ENCODE measurements at regions not wholly inside any gene's neighbourhood (a gene's known extent, or its start where the extent isn't known, plus 50 kb on each side); places are given as distances from the start of the nearest gene placed in this dataset.

DNA sequence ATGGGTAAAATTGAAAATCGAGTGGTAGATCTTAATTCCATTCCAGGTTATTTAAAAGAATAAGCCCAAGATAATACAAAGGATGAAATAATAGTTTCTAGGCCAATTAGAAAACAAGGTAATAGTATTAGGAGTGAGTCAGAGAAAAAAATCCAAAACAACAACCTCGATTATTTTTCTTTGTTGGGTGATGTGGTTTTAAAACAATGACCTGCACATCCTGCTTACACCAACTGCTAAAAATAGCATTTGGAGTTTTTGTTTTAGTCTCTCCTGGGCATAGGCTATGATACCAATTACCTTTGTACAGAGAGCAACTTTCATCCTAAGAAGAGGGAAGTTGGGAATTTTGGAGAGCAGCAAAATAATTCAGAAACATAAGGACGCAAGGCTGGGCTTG is 101.7 kb upstream of the MYO10 start:
- TF ChIP-seq, protein P1, sequence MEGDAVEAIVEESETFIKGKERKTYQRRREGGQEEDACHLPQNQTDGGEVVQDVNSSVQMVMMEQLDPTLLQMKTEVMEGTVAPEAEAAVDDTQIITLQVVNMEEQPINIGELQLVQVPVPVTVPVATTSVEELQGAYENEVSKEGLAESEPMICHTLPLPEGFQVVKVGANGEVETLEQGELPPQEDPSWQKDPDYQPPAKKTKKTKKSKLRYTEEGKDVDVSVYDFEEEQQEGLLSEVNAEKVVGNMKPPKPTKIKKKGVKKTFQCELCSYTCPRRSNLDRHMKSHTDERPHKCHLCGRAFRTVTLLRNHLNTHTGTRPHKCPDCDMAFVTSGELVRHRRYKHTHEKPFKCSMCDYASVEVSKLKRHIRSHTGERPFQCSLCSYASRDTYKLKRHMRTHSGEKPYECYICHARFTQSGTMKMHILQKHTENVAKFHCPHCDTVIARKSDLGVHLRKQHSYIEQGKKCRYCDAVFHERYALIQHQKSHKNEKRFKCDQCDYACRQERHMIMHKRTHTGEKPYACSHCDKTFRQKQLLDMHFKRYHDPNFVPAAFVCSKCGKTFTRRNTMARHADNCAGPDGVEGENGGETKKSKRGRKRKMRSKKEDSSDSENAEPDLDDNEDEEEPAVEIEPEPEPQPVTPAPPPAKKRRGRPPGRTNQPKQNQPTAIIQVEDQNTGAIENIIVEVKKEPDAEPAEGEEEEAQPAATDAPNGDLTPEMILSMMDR (IDR thresholded peaks at IDR 0.05; ENCODE audit: extremely low read depth, insufficient read depth, missing control alignments), result no peak
- DNase-seq (ENCODE audit: low spot score), result no peak
- in situ Hi-C loops (cut with MboI; ENCODE audit: low pct_unique_long_range_greater_than_20kb, low sequenced_read_pairs, unreplicated experiment), result no loop called here

DNA sequence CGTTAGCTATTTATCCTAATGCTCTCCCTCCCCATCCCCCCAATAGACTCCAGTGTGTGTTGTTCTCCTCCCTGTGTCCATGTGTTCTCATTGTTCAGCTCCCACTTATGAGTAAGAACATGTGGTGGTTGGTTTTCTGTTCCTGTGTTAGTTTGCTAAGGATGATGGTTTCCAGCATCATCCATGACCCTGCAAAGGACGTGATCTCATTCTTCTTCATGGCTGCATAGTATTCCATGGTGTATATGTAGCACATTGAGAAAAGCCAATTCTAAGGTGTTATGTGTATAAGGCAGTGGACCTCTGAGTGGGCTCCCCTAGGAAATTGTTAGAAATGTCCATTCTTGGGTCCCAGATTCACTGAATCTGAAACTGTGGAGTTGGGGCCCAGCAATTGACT is 103.1 kb upstream of the MYO10 start:
- in situ Hi-C loops (cut with MboI; ENCODE audit: low pct_unique_long_range_greater_than_20kb, low sequenced_read_pairs, unreplicated experiment), result no loop called here
- TF ChIP-seq, protein P1 (IDR thresholded peaks at IDR 0.05; ENCODE audit: extremely low read depth, insufficient read depth, missing control alignments), result no peak
- no peak for DNase-seq (ENCODE audit: low spot score)

GRCh38 chr5:17042041-17042440 is 106.0 kb upstream of the MYO10 start:
- DNase-seq (ENCODE audit: low spot score), result no peak
- TF ChIP-seq, protein P1 (IDR thresholded peaks at IDR 0.05; ENCODE audit: extremely low read depth, insufficient read depth, missing control alignments), result no peak
- in situ Hi-C loops (cut with MboI; ENCODE audit: low pct_unique_long_range_greater_than_20kb, low sequenced_read_pairs, unreplicated experiment), result no loop called here

DNA sequence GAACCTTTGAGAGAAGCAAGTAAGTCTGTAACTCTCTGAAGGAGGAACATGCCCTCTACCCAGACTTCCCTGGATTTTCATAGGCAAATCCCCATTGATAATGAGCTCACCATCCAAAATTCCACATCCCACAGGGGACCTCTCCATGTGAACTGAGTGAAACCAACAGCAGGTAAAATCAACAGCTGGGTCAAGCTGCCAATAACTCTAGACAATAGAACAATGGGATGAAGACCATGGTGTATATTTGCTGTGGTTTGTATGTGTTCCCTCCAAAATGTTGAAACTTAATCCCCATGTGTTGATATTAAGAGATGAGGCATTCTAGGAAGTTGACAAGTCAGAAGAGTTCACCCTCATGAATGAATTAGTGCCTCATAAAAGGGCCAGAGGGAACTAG is 110.2 kb upstream of the MYO10 start:
- DNase-seq (ENCODE audit: low spot score), result no peak
- in situ Hi-C loops (cut with MboI; ENCODE audit: low pct_unique_long_range_greater_than_20kb, low sequenced_read_pairs, unreplicated experiment), result no loop called here
- TF ChIP-seq, protein P1 (IDR thresholded peaks at IDR 0.05; ENCODE audit: extremely low read depth, insufficient read depth, missing control alignments), result no peak

- TF ChIP-seq, protein P1 (IDR thresholded peaks at IDR 0.05; ENCODE audit: extremely low read depth, insufficient read depth, missing control alignments), result no peak
- no peak for DNase-seq (ENCODE audit: low spot score)
- in situ Hi-C loops (cut with MboI; ENCODE audit: low pct_unique_long_range_greater_than_20kb, low sequenced_read_pairs, unreplicated experiment), result no loop called here
Measured at GRCh38 chr5:17050236-17050635, 114.1 kb upstream of the MYO10 start.

GRCh38 chr5:17054911-17055310 is 118.8 kb upstream of the MYO10 start:
- no peak for DNase-seq (ENCODE audit: low spot score)
- TF ChIP-seq, protein P1 (IDR thresholded peaks at IDR 0.05; ENCODE audit: extremely low read depth, insufficient read depth, missing control alignments), result no peak
- in situ Hi-C loops (cut with MboI; ENCODE audit: low pct_unique_long_range_greater_than_20kb, low sequenced_read_pairs, unreplicated experiment), result no loop called here

DNA sequence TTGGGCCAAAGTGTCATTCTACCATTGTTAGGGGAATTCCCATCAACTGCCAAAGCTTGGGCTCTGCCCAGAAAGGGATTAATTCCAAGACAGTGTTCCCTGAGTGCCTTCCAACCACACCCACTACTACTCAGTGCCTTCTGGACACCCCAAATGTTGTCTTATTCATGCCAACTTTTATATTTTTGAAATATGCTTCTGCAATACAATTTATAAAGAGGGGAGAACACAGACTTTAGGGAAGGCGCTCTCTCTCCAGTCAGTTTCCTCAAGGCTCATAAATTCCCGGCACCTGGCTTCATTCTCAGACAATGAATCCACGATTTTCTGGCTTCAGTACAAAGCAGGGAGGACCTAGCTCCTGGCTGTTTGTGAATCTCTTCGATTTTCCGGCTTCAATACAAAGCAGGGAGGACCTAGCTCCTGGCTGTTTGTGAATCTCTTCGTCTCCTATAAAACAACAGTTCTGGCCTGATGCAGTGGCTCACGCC is 120.1 kb upstream of the MYO10 start:
- no peak for DNase-seq (ENCODE audit: low spot score)
- in situ Hi-C loops (cut with MboI; ENCODE audit: low pct_unique_long_range_greater_than_20kb, low sequenced_read_pairs, unreplicated experiment), result no loop called here
- TF ChIP-seq, protein P1 (IDR thresholded peaks at IDR 0.05; ENCODE audit: extremely low read depth, insufficient read depth, missing control alignments), result no peak
